Fibroblast of gingiva (primary cell): ENCODE measurements at regions not wholly inside any gene's neighbourhood (a gene's known extent, or its start where the extent isn't known, plus 50 kb on each side); places are given as distances from the start of the nearest gene placed in this dataset.

Source experiments
- DNase-seq: peaks from one replicate; pipeline ENCODE4 v3.0.0-alpha.2; 2011; ENCODE audit warnings: low read depth

DNA sequence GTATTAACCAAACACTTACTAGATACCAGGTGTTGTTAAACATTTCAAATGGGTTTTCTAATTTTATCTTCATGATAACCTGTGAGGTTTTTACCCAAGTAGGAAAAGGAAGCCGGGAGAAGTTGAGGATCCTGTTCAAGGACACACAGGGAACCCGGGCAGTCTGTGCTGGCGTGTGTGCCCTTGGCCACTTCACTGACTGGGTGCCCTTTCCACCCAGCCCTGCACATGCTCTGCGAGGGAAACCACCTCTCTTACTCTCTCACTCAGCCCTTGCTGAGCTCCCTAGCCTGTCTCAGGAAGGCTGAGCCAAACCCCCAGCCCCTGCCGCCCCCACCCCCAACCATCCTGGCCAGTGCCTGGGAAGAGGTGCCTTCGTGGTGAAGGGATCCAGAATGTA is 51.8 kb downstream of the TEX44 start:
- no peak for DNase-seq

DNA sequence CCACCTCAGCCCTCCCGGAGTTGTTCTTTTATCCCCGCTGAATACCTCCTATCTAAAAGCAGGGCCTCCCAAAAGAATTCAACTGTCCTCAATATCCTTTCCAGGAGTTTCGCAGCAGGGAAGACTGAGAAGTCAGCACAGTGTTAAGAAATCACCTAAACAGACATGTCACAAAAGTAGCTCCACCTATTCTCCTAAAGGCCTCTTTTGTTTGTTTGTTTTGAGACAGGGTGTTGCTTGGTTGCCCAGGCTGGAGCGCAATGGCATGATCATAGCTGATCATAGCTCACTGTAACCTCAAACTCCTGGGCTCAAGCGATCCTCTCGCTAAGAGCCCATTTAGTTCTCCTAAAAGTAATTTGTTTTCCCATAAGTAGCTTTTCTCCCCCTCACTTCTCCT is 53.8 kb downstream of the TEX44 start:
- DNase-seq: peak; percentile 62

DNA sequence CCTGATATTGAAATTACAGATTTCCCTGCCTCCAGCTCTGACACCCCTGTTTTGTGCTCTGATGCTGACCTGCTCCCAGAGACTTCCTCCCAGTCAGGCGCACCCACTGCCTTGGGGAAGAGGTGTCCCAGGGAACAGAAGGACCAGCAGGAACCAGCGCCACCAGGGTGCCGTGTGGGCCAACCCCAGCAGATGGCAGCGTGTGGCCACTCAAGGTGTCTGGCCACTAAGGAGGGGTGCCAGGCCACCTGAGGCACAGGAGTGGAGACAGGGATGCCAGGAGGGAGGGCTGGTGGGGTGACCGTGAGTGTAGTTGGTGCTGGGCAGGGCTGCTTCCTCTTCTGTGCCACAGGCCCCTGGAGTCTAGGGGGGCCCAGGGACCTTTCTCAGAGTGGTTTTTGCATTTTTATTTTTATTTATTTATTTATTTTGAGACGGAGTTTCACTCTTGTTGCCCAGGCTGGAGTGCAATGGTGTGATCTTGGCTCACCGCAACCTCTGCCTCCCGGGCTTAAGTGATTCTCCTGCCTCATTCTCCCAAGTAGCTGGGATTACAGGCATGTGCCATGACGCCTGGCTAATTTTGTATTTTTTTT is 56.0 kb downstream of the TEX44 start:
- DNase-seq: peak; percentile 30

DNA sequence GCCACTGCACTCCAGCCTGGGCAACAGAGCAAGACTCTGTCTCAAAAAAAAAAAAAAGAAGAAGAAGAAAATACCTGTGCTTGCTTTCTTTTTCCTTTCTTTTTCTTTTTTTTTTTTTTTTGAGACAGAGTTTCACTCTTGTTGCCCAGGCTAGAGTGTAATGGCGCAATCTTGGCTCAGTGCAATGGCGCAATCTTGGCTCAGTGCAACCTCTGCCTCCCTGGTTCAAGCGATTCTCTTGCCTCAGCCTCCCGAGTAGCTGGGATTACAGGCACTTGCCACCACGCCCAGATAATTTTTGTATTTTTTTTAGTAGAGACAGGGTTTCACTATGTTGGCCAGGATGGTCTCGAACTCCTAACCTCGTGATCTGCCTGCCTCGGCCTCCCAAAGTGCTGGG is 56.8 kb upstream of the PTMA start:
- peak; percentile 44 for DNase-seq

DNA sequence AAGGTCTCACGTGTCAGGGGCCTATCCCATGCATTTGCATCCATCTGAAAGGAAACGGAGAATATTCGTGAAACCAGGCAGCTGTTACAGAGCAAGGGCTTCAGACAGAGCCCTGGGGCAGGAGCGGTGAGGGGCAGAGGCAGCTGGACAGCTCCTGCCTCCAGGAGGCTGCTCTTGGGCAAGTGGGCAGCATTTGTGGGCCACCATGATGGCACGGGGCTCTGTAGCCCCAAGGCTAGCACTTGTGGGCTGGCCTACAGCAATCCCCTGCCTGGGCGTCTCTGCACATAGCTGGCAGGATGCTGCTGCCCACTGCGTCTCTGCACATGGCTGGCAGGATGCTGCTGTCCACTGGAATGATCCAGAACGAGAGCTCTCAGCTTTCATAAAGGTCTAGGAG is 52.8 kb upstream of the PTMA start:
- DNase-seq: no peak

DNA sequence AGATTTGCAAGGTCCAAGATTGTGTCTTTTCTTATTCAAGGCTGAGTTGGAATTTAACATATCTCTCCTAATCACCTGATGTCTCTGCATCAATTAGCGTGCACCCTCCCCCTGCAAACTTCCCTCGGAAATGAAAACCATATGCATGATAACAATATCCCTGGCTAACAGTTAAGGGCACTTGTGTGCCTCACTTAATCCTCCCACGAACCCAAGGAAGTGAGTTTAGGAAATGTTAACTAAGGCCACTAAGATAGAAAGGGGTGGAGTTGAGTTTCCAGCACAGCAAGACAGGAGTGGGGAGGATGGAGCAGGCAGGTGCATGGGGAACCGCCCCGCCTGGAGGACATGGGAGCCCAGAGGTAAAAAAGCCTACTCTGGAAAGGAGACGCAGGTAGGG is 52.4 kb upstream of the PTMA start:
- DNase-seq: no peak
